ENCODE measurements at regions not wholly inside any gene's neighbourhood (a gene's known extent, or its start where the extent isn't known, plus 50 kb on each side); places are given as distances from the start of the nearest gene placed in this dataset.

GRCh38 chr5:85337435-85337834 lies 952.8 kb upstream of the EDIL3 start (continued):
- TF ChIP-seq, protein P1, sequence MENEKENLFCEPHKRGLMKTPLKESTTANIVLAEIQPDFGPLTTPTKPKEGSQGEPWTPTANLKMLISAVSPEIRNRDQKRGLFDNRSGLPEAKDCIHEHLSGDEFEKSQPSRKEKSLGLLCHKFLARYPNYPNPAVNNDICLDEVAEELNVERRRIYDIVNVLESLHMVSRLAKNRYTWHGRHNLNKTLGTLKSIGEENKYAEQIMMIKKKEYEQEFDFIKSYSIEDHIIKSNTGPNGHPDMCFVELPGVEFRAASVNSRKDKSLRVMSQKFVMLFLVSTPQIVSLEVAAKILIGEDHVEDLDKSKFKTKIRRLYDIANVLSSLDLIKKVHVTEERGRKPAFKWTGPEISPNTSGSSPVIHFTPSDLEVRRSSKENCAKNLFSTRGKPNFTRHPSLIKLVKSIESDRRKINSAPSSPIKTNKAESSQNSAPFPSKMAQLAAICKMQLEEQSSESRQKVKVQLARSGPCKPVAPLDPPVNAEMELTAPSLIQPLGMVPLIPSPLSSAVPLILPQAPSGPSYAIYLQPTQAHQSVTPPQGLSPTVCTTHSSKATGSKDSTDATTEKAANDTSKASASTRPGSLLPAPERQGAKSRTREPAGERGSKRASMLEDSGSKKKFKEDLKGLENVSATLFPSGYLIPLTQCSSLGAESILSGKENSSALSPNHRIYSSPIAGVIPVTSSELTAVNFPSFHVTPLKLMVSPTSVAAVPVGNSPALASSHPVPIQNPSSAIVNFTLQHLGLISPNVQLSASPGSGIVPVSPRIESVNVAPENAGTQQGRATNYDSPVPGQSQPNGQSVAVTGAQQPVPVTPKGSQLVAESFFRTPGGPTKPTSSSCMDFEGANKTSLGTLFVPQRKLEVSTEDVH (IDR thresholded peaks at IDR 0.05; ENCODE audit: low read depth, partially characterized antibody) = no peak
- no peak for TF ChIP-seq EP300 (IDR thresholded peaks at IDR 0.05; ENCODE audit: low read length)
- TF ChIP-seq ZNF140 (CRISPR knock-in tag; IDR thresholded peaks at IDR 0.05) = no peak
- no peak for TF ChIP-seq FOXP1 (CRISPR knock-in tag; IDR thresholded peaks at IDR 0.05)

- no peaks in the 10 kb centered on the region for H3K36me3 ChIP-seq (ENCODE audit: control insufficient read depth, insufficient read depth, low read length)
- H3K9me3 ChIP-seq (replicated peaks; ENCODE audit: control insufficient read depth, insufficient read depth, low read depth, low read length) = no peaks in the 10 kb centered on the region; the same call in 1 of the 2 replicates
- no peak for ATAC-seq
- no peak overlapping the region for H3K27ac ChIP-seq (ENCODE audit: extremely low read depth, low read depth, low read length)
- FAIRE-seq = no peak
- H3K4me1 ChIP-seq (replicated peaks in 1 of 2; ENCODE audit: control insufficient read depth in 2 of 2, insufficient read depth in 2 of 2, low read length in 2 of 2) = no peaks in the 10 kb centered on the region
- POLR2A ChIA-PET = no interaction called here
- in situ Hi-C loops (cut with MboI) = no loop called here
- H4K20me1 ChIP-seq (replicated peaks; ENCODE audit: control insufficient read depth, insufficient read depth, low read length) = no peaks in the 10 kb centered on the region
- no peak overlapping the region for H3K4me3 ChIP-seq
- CTCF ChIA-PET (ENCODE audit: low intra/inter-chr PET ratio) = no interaction called here
- TF ChIP-seq TBL1XR1 (IDR thresholded peaks at IDR 0.05; ENCODE audit: low read length in 2 of 2) (no peak), ZNF316 (IDR thresholded peaks at IDR 0.05) (peak; percentile 70), EP300 (IDR thresholded peaks at IDR 0.05; ENCODE audit: low read length) (no peak), KAT7 (CRISPR knock-in tag; IDR thresholded peaks at IDR 0.05; ENCODE audit: borderline replicate concordance) (no peak), MAFK (IDR thresholded peaks at IDR 0.05; ENCODE audit: low read length) (peak; percentile 57; the same call in 1 of the 2 replicates), CBX8 (IDR thresholded peaks at IDR 0.05; ENCODE audit: borderline replicate concordance, extremely low read depth, low read depth, low read length, poor library complexity, severe bottlenecking) (no peak), MAFF (IDR thresholded peaks at IDR 0.05; ENCODE audit: low read length) (peak; percentile 65)
- TF ChIP-seq, protein P2, sequence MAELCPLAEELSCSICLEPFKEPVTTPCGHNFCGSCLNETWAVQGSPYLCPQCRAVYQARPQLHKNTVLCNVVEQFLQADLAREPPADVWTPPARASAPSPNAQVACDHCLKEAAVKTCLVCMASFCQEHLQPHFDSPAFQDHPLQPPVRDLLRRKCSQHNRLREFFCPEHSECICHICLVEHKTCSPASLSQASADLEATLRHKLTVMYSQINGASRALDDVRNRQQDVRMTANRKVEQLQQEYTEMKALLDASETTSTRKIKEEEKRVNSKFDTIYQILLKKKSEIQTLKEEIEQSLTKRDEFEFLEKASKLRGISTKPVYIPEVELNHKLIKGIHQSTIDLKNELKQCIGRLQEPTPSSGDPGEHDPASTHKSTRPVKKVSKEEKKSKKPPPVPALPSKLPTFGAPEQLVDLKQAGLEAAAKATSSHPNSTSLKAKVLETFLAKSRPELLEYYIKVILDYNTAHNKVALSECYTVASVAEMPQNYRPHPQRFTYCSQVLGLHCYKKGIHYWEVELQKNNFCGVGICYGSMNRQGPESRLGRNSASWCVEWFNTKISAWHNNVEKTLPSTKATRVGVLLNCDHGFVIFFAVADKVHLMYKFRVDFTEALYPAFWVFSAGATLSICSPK (IDR thresholded peaks at IDR 0.05; ENCODE audit: borderline replicate concordance) = no peak
- no peaks in the 10 kb centered on the region for H3K9me1 ChIP-seq (ENCODE audit: control insufficient read depth, insufficient read depth, low read length)
- no peak overlapping the region for H3K9ac ChIP-seq (ENCODE audit: insufficient read depth in 1 of 2, low read depth in 2 of 2, low read length in 2 of 2)
- H3K27me3 ChIP-seq (ENCODE audit: control insufficient read depth in 2 of 2, insufficient read depth in 2 of 2, low read length in 2 of 2) = no peaks in the 10 kb centered on the region
- H2AFZ ChIP-seq (ENCODE audit: low read depth, low read length) = no peak overlapping the region
- intact Hi-C loops (cut with micrococcal nuclease) = no loop called here
- no peaks in the 10 kb centered on the region for H3K79me2 ChIP-seq (ENCODE audit: control insufficient read depth, insufficient read depth, low read length)
- DNase-seq (ENCODE audit: extremely low read depth in 1 of 4, low spot score in 3 of 4) = no peak
- no peak overlapping the region for H3K4me2 ChIP-seq (ENCODE audit: insufficient read depth, low read length)
- no TSS peak for BruUV-seq (replicated peaks)
These were observed 956.1 kb upstream of the EDIL3 start for GRCh38 chr5:85340790-85341189.
